SK-N-SH (cell line): ENCODE measurements at regions not wholly inside any gene's neighbourhood (a gene's known extent, or its start where the extent isn't known, plus 50 kb on each side); places are given as distances from the start of the nearest gene placed in this dataset.

Experiments
- CTCF ChIP-seq: fragments of 200-600 bp; sonication (generic); IDR thresholded peaks from 2 replicates; pipeline ENCODE4 v1.6.1; 2017; ENCODE audit warnings: antibody characterized with exemption, mild to moderate bottlenecking, moderate library complexity
- EP300 ChIP-seq, 2 experiments: IDR thresholded peaks; 2 replicates each; pipeline versions ENCODE4 v1.4.0 to v1.6.1; 2012; ENCODE audit warnings: borderline replicate concordance in 1 of 2, low read depth in 1 of 2, low read length in 1 of 2
- JUND ChIP-seq: IDR thresholded peaks from 2 replicates; pipeline ENCODE4 v1.4.0; 2012
- MAX ChIP-seq: IDR thresholded peaks from 2 replicates; pipeline ENCODE4 v1.4.0; 2012; ENCODE audit warnings: low read depth
- MEF2A ChIP-seq: IDR thresholded peaks from 2 replicates; pipeline ENCODE4 v1.4.0; 2012; ENCODE audit warnings: low read depth, borderline replicate concordance
- NRF1 ChIP-seq: IDR thresholded peaks from 2 replicates; pipeline ENCODE4 v1.6.1; 2012; ENCODE audit warnings: low read depth, mild to moderate bottlenecking, low read length
- REST ChIP-seq: IDR thresholded peaks from 2 replicates; pipeline ENCODE4 v1.6.1; 2012; ENCODE audit warnings: mild to moderate bottlenecking, low read depth, low read length, moderate library complexity
- SMC3 ChIP-seq: IDR thresholded peaks from 2 replicates; pipeline ENCODE4 v1.6.1; 2012; ENCODE audit warnings: low read depth, low read length, improper control_type of control experiment
- YY1 ChIP-seq: IDR thresholded peaks from 2 replicates; pipeline ENCODE4 v1.4.0; 2012; ENCODE audit warnings: low read depth, mild to moderate bottlenecking

GRCh38 chr18:25420077-25420825 lies 68.3 kb upstream of the ZNF521 start:
- no peak for TF ChIP-seq JUND
- no peak for TF ChIP-seq SMC3
- TF ChIP-seq CTCF = no peak
- TF ChIP-seq MEF2A = no peak
- no peak for TF ChIP-seq MAX
- no peak for TF ChIP-seq NRF1
- TF ChIP-seq YY1 = no peak
- TF ChIP-seq EP300 (IDR thresholded peaks at IDR 0.05; ENCODE audit: borderline replicate concordance in 1 of 2, low read depth in 1 of 2, low read length in 1 of 2) = no peak
- TF ChIP-seq REST = no peak
